22Rv1 (cell line): ENCODE measurements at regions not wholly inside any gene's neighbourhood (a gene's known extent, or its start where the extent isn't known, plus 50 kb on each side); places are given as distances from the start of the nearest gene placed in this dataset.

Source experiments
- CTCF ChIP-seq: fragments of 450-650 bp; IDR thresholded peaks from 2 replicates; pipeline ENCODE4 v1.5.1; 2017; ENCODE audit warnings: mild to moderate bottlenecking
- ZFX ChIP-seq: fragments of 450-650 bp; IDR thresholded peaks from 2 replicates; pipeline ENCODE4 v1.6.1; 2017; ENCODE audit warnings: antibody characterized with exemption, borderline replicate concordance

GRCh38 chr2:117512307-117512706 is 302.2 kb upstream of the DDX18 start:
- TF ChIP-seq CTCF, result no peak
- no peak for TF ChIP-seq ZFX
